ENCODE measurements at regions not wholly inside any gene's neighbourhood (a gene's known extent, or its start where the extent isn't known, plus 50 kb on each side); places are given as distances from the start of the nearest gene placed in this dataset.

DNA sequence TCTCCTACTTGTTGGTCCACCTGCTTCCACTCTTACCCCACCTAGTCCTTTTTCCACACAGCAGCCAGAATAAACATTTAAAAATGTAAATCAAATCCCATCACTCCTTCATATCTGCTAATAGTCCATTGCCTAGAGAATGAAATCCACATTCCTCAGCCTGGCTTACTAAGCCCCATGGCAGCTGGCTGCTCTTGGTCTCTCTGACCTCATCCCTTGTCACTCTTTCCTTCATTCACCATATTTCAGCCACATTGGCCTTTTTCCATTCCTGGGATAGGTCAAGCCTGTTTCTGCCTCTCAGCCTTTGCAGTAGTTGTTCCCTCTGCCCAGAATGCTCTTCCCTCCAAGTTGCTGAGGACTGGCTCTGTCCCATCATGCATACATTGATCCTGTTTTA is 512.8 kb downstream of the INSC start:
- no peak for TF ChIP-seq POLR2AphosphoS5 (IDR thresholded peaks at IDR 0.05)
- TF ChIP-seq, protein P1, sequence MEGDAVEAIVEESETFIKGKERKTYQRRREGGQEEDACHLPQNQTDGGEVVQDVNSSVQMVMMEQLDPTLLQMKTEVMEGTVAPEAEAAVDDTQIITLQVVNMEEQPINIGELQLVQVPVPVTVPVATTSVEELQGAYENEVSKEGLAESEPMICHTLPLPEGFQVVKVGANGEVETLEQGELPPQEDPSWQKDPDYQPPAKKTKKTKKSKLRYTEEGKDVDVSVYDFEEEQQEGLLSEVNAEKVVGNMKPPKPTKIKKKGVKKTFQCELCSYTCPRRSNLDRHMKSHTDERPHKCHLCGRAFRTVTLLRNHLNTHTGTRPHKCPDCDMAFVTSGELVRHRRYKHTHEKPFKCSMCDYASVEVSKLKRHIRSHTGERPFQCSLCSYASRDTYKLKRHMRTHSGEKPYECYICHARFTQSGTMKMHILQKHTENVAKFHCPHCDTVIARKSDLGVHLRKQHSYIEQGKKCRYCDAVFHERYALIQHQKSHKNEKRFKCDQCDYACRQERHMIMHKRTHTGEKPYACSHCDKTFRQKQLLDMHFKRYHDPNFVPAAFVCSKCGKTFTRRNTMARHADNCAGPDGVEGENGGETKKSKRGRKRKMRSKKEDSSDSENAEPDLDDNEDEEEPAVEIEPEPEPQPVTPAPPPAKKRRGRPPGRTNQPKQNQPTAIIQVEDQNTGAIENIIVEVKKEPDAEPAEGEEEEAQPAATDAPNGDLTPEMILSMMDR (IDR thresholded peaks at IDR 0.05) = no peak
